GM23338 (cell line): ENCODE measurements at regions not wholly inside any gene's neighbourhood (a gene's known extent, or its start where the extent isn't known, plus 50 kb on each side); places are given as distances from the start of the nearest gene placed in this dataset.

Source experiments
- ATAC-seq: fragments of 200-7000 bp; cut with Tn5 transposase; 3 replicates; pipeline ENCODE4 v1.9.1; 2020
- DNase-seq: peaks from one replicate; pipeline ENCODE4 v3.0.0-alpha.2; 2015; ENCODE audit warnings: low spot score
- H2AFZ ChIP-seq: fragments of 200-600 bp; sonication (generic); 2 replicates; pipeline ENCODE4 v1.8.0; 2016; ENCODE audit warnings: antibody characterized with exemption, mild to moderate bottlenecking, moderate library complexity
- H3F3A ChIP-seq: fragments of 200-600 bp; sonication (generic); replicated peaks from 2 replicates; pipeline ENCODE4 v1.8.0; 2017; ENCODE audit warnings: antibody characterized with exemption, mixed run types, low read depth
- H3K27ac ChIP-seq: fragments of 200-600 bp; sonication (generic); 2 replicates; pipeline ENCODE4 v1.6.1; 2016; ENCODE audit warnings: low read depth
- H3K27me3 ChIP-seq: fragments of 200-600 bp; sonication (generic); 2 replicates; pipeline ENCODE4 v1.8.0; 2016; ENCODE audit warnings: mild to moderate bottlenecking, mixed run types, moderate library complexity; ENCODE audit not compliant: insufficient read depth
- H3K36me3 ChIP-seq: fragments of 200-600 bp; sonication (generic); 2 replicates; pipeline ENCODE4 v1.8.0; 2016; ENCODE audit warnings: mild to moderate bottlenecking; ENCODE audit not compliant: insufficient read depth
- H3K4me1 ChIP-seq: fragments of 200-600 bp; sonication (generic); 2 replicates; pipeline ENCODE4 v1.8.0; 2016; ENCODE audit warnings: mild to moderate bottlenecking, moderate library complexity; ENCODE audit not compliant: insufficient read depth
- H3K4me2 ChIP-seq: fragments of 200-600 bp; sonication (generic); 2 replicates; pipeline ENCODE4 v1.7.1; 2017; ENCODE audit warnings: mixed run types
- H3K4me3 ChIP-seq: fragments of 200-600 bp; sonication (generic); 2 replicates; pipeline ENCODE4 v1.6.1; 2016; ENCODE audit warnings: mixed run types
- H3K79me2 ChIP-seq: fragments of 200-600 bp; sonication (generic); replicated peaks from 2 replicates; pipeline ENCODE4 v1.8.0; 2017; ENCODE audit warnings: mild to moderate bottlenecking; ENCODE audit not compliant: insufficient read depth
- H3K9me2 ChIP-seq: fragments of 200-600 bp; sonication (generic); 2 replicates; pipeline ENCODE4 v1.8.0; 2017; ENCODE audit not compliant: insufficient read depth
- H4K20me1 ChIP-seq: fragments of 200-600 bp; sonication (generic); replicated peaks from 2 replicates; pipeline ENCODE4 v1.8.0; 2017; ENCODE audit warnings: mild to moderate bottlenecking; ENCODE audit not compliant: insufficient read depth
- H3K27ac Mint-ChIP-seq: 2 replicates; pipeline ENCODE4 v1.8.0; 2020; ENCODE audit warnings: inconsistent platforms, mild to moderate bottlenecking, moderate library complexity, mixed read lengths
- H3K27me3 Mint-ChIP-seq: 3 replicates; pipeline ENCODE4 v1.8.0; 2022; ENCODE audit warnings: low read depth, mild to moderate bottlenecking, moderate library complexity, mixed read lengths, inconsistent platforms; ENCODE audit not compliant: insufficient read depth, poor library complexity
- H3K36me3 Mint-ChIP-seq: 3 replicates; pipeline ENCODE4 v1.8.0; 2021; ENCODE audit warnings: low read depth, mild to moderate bottlenecking, inconsistent platforms, moderate library complexity, mixed read lengths
- H3K4me1 Mint-ChIP-seq: 3 replicates; pipeline ENCODE4 v1.8.0; 2020; ENCODE audit warnings: mild to moderate bottlenecking, inconsistent platforms, mixed read lengths
- H3K4me3 Mint-ChIP-seq: 3 replicates; pipeline ENCODE4 v1.8.0; 2021; ENCODE audit warnings: moderate library complexity, mild to moderate bottlenecking, inconsistent platforms, mixed read lengths
- H3K9me3 Mint-ChIP-seq: 3 replicates; pipeline ENCODE4 v1.8.0; 2020; ENCODE audit warnings: moderate library complexity, mild to moderate bottlenecking, inconsistent platforms, mixed read lengths
- CREB1 ChIP-seq: fragments of 250-450 bp; sonication (Bioruptor Pico); IDR thresholded peaks from 2 replicates; pipeline ENCODE4 v1.5.0; 2020; ENCODE audit warnings: low read depth, mild to moderate bottlenecking, moderate library complexity
- EZH2phosphoT487 ChIP-seq: fragments of 200-600 bp; sonication (generic); IDR thresholded peaks from one replicate; pipeline ENCODE4 v1.8.1; 2018; ENCODE audit warnings: antibody characterized with exemption; ENCODE audit not compliant: unreplicated experiment
- NANOG ChIP-seq: IDR thresholded peaks from 2 replicates; pipeline ENCODE4 v1.6.1; 2016; ENCODE audit warnings: antibody characterized with exemption, borderline replicate concordance
- POLR2AphosphoS5 ChIP-seq: IDR thresholded peaks from 2 replicates; pipeline ENCODE4 v1.6.1; 2016; ENCODE audit warnings: antibody characterized with exemption, low read depth
- TF ChIP-seq, protein P1 (sequence below): fragments of 250-450 bp; sonication (Bioruptor Pico); IDR thresholded peaks from 2 replicates; pipeline ENCODE4 v1.5.0; 2020; ENCODE audit warnings: mild to moderate bottlenecking, moderate library complexity
- TF ChIP-seq, protein P2 (sequence below): IDR thresholded peaks from one replicate; pipeline ENCODE4 v1.6.1; 2018; ENCODE audit warnings: antibody characterized with exemption; ENCODE audit not compliant: unreplicated experiment
- TF ChIP-seq, protein P3 (sequence below): IDR thresholded peaks from 2 replicates; pipeline ENCODE4 v1.6.1; 2016; ENCODE audit warnings: antibody characterized with exemption

DNA sequence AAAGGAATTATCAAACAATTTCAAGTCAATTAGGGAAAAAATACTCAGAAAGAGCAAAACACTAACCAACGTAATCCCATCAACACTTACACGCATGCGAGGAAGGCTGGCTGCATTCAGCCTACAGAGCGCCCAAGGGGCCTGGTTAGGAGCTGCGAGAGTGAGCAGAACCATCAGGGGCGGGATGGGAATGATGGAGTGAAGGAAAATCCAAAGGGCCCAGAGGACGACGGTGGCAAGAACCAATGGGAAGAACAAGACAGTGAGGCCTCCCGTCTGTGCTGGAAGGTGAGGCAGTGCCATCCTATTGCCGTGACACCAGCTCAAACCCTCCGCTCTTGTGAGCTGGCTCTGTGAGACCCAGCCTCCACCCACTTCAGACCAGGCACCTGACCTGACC, 253.0 kb downstream of the IRS2 start:
- Histone ChIP-seq H3K27ac (no peak overlapping the region), H3K27me3 (no peaks in the 10 kb centered on the region), H3K36me3 (no peaks in the 10 kb centered on the region), H3K9me2 (no peaks in the 10 kb centered on the region), H3K4me2 (no peak overlapping the region), H2AFZ (no peak overlapping the region), H3F3A (no peaks in the 10 kb centered on the region), H3K4me3 (no peak overlapping the region), H4K20me1 (no peaks in the 10 kb centered on the region), H3K79me2 (no peaks in the 10 kb centered on the region), H3K4me1 (no peaks in the 10 kb centered on the region)
- TF ChIP-seq, protein P1, sequence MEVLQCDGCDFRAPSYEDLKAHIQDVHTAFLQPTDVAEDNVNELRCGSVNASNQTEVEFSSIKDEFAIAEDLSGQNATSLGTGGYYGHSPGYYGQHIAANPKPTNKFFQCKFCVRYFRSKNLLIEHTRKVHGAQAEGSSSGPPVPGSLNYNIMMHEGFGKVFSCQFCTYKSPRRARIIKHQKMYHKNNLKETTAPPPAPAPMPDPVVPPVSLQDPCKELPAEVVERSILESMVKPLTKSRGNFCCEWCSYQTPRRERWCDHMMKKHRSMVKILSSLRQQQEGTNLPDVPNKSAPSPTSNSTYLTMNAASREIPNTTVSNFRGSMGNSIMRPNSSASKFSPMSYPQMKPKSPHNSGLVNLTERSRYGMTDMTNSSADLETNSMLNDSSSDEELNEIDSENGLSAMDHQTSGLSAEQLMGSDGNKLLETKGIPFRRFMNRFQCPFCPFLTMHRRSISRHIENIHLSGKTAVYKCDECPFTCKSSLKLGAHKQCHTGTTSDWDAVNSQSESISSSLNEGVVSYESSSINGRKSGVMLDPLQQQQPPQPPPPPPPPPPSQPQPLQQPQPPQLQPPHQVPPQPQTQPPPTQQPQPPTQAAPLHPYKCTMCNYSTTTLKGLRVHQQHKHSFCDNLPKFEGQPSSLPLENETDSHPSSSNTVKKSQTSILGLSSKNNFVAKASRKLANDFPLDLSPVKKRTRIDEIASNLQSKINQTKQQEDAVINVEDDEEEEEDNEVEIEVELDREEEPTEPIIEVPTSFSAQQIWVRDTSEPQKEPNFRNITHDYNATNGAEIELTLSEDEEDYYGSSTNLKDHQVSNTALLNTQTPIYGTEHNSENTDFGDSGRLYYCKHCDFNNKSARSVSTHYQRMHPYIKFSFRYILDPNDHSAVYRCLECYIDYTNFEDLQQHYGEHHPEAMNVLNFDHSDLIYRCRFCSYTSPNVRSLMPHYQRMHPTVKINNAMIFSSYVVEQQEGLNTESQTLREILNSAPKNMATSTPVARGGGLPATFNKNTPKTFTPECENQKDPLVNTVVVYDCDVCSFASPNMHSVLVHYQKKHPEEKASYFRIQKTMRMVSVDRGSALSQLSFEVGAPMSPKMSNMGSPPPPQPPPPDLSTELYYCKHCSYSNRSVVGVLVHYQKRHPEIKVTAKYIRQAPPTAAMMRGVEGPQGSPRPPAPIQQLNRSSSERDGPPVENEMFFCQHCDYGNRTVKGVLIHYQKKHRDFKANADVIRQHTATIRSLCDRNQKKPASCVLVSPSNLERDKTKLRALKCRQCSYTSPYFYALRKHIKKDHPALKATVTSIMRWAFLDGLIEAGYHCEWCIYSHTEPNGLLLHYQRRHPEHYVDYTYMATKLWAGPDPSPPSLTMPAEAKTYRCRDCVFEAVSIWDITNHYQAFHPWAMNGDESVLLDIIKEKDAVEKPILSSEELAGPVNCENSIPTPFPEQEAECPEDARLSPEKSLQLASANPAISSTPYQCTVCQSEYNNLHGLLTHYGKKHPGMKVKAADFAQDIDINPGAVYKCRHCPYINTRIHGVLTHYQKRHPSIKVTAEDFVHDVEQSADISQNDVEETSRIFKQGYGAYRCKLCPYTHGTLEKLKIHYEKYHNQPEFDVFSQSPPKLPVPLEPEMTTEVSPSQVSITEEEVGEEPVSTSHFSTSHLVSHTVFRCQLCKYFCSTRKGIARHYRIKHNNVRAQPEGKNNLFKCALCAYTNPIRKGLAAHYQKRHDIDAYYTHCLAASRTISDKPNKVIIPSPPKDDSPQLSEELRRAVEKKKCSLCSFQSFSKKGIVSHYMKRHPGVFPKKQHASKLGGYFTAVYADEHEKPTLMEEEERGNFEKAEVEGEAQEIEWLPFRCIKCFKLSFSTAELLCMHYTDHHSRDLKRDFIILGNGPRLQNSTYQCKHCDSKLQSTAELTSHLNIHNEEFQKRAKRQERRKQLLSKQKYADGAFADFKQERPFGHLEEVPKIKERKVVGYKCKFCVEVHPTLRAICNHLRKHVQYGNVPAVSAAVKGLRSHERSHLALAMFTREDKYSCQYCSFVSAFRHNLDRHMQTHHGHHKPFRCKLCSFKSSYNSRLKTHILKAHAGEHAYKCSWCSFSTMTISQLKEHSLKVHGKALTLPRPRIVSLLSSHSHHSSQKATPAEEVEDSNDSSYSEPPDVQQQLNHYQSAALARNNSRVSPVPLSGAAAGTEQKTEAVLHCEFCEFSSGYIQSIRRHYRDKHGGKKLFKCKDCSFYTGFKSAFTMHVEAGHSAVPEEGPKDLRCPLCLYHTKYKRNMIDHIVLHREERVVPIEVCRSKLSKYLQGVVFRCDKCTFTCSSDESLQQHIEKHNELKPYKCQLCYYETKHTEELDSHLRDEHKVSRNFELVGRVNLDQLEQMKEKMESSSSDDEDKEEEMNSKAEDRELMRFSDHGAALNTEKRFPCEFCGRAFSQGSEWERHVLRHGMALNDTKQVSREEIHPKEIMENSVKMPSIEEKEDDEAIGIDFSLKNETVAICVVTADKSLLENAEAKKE (CRISPR knock-in tag): no peak
- no peak for TF ChIP-seq CREB1 (CRISPR knock-in tag)
- TF ChIP-seq NANOG: no peak
- Mint-ChIP-seq H3K9me3 (no peaks in the 10 kb centered on the region), H3K4me1 (no peaks in the 10 kb centered on the region; the same call in 2 of the 3 replicates), H3K27ac (no peak overlapping the region), H3K36me3 (no peaks in the 10 kb centered on the region), H3K27me3 (peaks cover 2% of the 10 kb centered on the region), H3K4me3 (no peak overlapping the region)
- ATAC-seq (no peak), DNase-seq (no peak)

DNA sequence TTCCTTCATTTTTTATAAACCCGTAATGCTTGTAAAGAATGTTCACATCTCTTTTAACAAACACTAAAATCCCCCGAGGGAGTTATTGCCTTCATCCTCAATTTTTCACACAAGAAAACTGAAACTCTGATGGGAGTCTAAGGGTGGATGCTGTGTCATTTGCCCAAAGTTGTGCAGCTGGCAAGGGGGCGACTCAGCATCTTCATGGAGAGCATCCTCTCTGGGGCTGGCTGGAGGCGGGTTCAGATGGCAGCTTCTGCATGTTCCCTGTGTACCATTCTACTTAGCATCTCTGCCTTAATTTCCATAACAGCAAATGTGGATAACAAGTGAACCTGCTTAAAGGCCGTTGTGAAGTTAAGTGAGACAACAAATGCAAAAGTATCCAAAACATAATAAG, 256.4 kb downstream of the IRS2 start:
- no peak for DNase-seq
- no peaks in the 10 kb centered on the region for H3K36me3 Mint-ChIP-seq
- H3K9me3 Mint-ChIP-seq: no peaks in the 10 kb centered on the region
- no peaks in the 10 kb centered on the region for H3K79me2 ChIP-seq
- H3K4me2 ChIP-seq: no peak overlapping the region
- no peak overlapping the region for H3K27ac Mint-ChIP-seq
- peaks cover under 1% of the 10 kb centered on the region; the same call in 1 of the 3 replicates for H3K4me1 Mint-ChIP-seq
- H3K4me3 Mint-ChIP-seq: no peak overlapping the region
- no peaks in the 10 kb centered on the region for H3F3A ChIP-seq
- TF ChIP-seq, protein P2, sequence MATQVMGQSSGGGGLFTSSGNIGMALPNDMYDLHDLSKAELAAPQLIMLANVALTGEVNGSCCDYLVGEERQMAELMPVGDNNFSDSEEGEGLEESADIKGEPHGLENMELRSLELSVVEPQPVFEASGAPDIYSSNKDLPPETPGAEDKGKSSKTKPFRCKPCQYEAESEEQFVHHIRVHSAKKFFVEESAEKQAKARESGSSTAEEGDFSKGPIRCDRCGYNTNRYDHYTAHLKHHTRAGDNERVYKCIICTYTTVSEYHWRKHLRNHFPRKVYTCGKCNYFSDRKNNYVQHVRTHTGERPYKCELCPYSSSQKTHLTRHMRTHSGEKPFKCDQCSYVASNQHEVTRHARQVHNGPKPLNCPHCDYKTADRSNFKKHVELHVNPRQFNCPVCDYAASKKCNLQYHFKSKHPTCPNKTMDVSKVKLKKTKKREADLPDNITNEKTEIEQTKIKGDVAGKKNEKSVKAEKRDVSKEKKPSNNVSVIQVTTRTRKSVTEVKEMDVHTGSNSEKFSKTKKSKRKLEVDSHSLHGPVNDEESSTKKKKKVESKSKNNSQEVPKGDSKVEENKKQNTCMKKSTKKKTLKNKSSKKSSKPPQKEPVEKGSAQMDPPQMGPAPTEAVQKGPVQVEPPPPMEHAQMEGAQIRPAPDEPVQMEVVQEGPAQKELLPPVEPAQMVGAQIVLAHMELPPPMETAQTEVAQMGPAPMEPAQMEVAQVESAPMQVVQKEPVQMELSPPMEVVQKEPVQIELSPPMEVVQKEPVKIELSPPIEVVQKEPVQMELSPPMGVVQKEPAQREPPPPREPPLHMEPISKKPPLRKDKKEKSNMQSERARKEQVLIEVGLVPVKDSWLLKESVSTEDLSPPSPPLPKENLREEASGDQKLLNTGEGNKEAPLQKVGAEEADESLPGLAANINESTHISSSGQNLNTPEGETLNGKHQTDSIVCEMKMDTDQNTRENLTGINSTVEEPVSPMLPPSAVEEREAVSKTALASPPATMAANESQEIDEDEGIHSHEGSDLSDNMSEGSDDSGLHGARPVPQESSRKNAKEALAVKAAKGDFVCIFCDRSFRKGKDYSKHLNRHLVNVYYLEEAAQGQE: no peak
- TF ChIP-seq, protein P3, sequence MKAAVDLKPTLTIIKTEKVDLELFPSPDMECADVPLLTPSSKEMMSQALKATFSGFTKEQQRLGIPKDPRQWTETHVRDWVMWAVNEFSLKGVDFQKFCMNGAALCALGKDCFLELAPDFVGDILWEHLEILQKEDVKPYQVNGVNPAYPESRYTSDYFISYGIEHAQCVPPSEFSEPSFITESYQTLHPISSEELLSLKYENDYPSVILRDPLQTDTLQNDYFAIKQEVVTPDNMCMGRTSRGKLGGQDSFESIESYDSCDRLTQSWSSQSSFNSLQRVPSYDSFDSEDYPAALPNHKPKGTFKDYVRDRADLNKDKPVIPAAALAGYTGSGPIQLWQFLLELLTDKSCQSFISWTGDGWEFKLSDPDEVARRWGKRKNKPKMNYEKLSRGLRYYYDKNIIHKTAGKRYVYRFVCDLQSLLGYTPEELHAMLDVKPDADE: no peak
- TF ChIP-seq EZH2phosphoT487 (no peak), POLR2AphosphoS5 (no peak)
- H4K20me1 ChIP-seq: no peaks in the 10 kb centered on the region
- no peaks in the 10 kb centered on the region for H3K27me3 ChIP-seq
- H3K27me3 Mint-ChIP-seq: no peaks in the 10 kb centered on the region
- ATAC-seq: no peak
- no peak overlapping the region for H3K27ac ChIP-seq
- H2AFZ ChIP-seq: no peak overlapping the region
- no peaks in the 10 kb centered on the region for H3K4me1 ChIP-seq
- H3K4me3 ChIP-seq: no peak overlapping the region
- no peaks in the 10 kb centered on the region for H3K9me2 ChIP-seq
- no peaks in the 10 kb centered on the region for H3K36me3 ChIP-seq
